GM21825 (cell line): ENCODE measurements at regions not wholly inside any gene's neighbourhood (a gene's known extent, or its start where the extent isn't known, plus 50 kb on each side); places are given as distances from the start of the nearest gene placed in this dataset.
"Not testable (repeated sequence)": the region's sequence is repeated elsewhere in the genome, so short reads cannot be mapped to it uniquely, and the experiment has no call there.

Experiments
- ATAC-seq: cut with Tn5 transposase; IDR thresholded peaks from one replicate; pipeline ENCODE4 v1.9.1; 2021; ENCODE audit warnings: mild to moderate bottlenecking, moderate library complexity; ENCODE audit not compliant: unreplicated experiment

DNA sequence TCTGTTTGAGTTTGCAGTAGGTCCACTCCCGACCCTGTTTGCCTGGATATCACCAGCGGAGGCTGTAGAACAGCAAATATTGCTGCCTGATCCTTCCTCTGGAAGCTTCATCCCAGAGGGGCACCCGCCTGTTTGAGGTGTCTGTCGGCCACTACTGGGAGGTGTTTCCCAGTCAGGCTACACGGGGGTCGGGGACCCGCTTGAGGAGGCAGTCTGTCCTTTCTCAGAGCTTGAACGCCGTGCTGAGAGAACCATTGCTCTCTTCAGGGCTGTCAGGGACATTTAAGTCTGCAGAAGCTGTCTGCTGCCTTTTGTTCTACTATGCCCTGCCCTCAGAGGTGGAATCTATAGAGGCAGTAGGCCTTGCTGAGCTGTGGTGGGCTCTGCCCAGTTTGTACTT, 422.3 kb downstream of the CCDC85A start:
- not testable (repeated sequence) for ATAC-seq

GRCh38 chr2:56613254-56613653, 429.5 kb downstream of the CCDC85A start:
- ATAC-seq, result no peak

DNA sequence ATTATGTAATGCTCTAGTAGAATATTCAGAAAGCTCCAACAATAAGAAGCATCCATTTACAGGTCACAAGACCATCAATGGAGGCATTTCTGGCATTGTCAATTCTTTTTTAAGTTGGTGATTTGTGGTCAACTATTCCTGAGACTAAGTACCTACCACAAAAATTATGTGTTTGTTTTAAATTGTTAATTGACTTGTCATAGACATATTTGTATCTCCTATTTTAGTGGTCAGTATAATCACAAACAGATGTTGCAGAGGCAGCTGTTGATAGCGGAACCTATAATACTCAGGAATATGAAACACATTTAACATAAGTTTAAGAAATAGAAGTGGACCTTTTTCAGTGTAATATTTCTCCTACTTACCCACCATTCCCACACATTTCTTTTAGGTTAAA, 430.1 kb downstream of the CCDC85A start:
- ATAC-seq, result no peak

- no peak for ATAC-seq
Observed at GRCh38 chr2:56615760-56616159, 432.0 kb downstream of the CCDC85A start.

- ATAC-seq, result no peak
Observed at GRCh38 chr2:56624181-56624580, 440.4 kb downstream of the CCDC85A start.

GRCh38 chr2:56626927-56627326, 443.1 kb downstream of the CCDC85A start:
- no peak for ATAC-seq

DNA sequence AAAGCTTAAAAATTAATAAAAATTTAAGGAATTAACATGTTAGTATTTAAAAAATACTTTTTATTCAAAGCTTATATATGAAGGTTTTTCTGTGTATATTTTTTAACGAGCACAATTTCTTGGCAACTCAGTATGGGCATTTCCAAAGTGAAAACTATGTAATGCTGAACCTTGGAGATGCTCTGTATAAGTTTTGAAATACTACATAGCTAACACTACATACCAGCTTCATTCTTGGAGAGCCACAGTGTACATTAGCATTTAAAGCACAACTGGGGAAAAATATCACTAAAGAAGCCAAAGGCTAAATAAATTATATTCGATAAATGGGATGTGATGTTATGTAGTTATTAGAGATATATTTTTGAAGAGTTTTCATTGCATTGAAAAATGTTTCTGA, 446.5 kb downstream of the CCDC85A start:
- no peak for ATAC-seq

DNA sequence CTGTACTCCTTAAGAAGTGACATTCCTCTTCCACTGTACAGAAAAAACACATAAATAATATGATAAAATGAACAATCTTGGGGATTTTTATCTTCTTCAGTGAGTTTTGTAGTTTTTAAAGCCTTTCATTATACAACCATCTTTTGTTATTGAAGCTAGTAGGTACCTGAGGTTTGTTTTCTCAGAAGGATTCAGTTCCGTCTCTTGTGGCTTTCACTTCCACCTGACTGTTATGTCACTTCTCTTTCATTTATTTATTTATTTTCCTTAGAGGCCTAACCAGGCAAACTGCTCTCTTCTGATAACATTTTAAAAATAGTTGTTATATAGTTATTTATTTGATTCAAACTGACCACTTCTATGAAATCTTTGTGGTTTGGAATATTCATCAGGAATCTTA, 464.2 kb downstream of the CCDC85A start:
- no peak for ATAC-seq

GRCh38 chr2:56648802-56649201, 465.0 kb downstream of the CCDC85A start:
- ATAC-seq, result no peak

- ATAC-seq, result no peak
Observed at GRCh38 chr2:56654936-56655335, 471.1 kb downstream of the CCDC85A start.

- no peak for ATAC-seq
Observed at GRCh38 chr2:56656826-56657225, 473.0 kb downstream of the CCDC85A start.

- ATAC-seq, result no peak
Observed at GRCh38 chr2:56666777-56667176, 483.0 kb downstream of the CCDC85A start.

- no peak for ATAC-seq
Observed at GRCh38 chr2:56671973-56672569, 488.3 kb downstream of the CCDC85A start.

DNA sequence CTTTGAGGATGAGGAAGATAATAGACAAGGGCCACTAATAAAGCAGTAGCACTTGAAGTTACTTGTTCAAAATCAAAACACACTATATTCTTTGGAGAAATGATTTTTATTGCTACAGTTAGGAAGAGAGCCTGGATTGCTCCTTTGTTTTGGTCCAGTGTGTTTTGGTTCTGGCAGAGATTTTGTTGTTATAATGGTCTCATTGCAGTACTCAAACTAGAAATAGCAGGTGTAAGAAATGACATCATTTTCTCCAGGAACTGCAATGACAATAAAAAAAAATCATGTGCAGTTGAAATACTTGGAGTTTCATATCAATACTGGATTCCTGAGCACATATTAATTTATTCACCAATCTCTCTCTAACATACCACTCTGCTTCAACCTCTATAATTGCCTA, 490.3 kb downstream of the CCDC85A start:
- ATAC-seq, result no peak

DNA sequence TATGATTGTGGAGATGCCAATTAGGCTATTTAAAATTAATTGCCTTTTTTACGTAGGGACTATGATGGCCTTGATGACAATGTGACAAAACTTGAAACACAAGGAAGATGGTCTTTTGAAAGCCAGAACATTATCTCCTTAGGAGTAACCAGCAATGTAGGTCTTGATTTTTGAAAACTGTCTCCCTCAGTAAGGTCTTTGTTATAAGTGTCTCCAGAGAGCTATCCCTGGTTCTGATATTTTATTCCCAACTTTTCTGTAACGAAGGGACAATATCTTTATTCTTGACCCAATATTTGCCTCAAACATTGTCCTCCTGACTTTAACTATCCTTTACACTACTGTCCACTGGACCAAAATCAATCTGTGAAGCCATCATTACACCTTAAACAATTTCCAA, 493.2 kb downstream of the CCDC85A start:
- no peak for ATAC-seq

DNA sequence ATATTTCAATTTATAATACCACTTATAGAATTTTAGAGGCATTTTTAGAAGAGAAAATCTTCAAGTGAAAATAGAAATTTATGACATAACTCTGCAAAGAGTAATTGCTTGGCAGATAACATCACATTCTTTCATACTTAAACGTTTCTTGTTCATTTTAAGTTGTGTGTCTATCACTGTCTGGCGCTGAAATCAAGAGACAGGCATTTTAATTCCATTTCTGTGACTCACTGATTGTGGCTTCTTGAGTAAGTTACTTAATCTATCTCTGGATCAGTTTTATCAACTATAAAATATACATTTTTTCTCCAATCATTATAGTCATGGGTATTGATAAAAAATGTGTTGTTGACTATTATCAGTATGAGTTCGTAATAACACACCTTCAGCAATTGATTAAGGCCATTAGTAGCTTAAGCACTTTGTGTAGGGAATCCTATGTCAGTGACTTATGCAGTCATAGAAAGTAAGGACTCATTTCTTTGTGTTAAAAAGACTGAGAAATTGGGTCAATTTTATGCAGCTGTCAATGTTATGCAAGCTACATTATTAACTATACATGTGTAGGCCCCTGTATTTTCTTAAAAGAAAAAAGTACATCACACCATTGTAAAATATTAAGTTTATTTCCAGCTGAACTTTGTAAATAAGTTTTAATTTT, 497.3 kb downstream of the CCDC85A start:
- no peak for ATAC-seq

- no peak for ATAC-seq
Observed at GRCh38 chr2:56681659-56682396, 498.0 kb downstream of the CCDC85A start.

DNA sequence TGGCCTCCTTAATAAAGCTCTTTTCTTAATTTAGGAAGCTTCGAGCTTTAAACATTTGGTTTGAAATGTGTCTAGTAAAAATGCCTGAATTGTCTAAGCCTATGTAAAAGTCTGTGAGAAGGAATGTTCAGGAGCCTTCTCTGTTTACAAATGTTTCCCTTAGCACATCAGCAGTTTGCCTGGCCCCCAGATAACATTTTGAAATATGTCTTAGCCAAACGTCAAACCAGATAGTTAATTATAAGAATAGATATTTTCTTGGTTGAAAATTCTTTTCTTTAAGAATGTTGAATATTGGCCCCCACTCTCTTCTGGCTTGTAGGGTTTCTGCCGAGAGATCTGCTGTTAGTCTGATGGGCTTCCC, 498.6 kb downstream of the CCDC85A start:
- no peak for ATAC-seq

GRCh38 chr2:56684327-56684726, 500.5 kb downstream of the CCDC85A start:
- no peak for ATAC-seq

GRCh38 chr2:56685205-56685604, 501.4 kb downstream of the CCDC85A start:
- ATAC-seq, result no peak

- ATAC-seq, result no peak
Observed at GRCh38 chr2:56687169-56687568, 503.4 kb downstream of the CCDC85A start.

DNA sequence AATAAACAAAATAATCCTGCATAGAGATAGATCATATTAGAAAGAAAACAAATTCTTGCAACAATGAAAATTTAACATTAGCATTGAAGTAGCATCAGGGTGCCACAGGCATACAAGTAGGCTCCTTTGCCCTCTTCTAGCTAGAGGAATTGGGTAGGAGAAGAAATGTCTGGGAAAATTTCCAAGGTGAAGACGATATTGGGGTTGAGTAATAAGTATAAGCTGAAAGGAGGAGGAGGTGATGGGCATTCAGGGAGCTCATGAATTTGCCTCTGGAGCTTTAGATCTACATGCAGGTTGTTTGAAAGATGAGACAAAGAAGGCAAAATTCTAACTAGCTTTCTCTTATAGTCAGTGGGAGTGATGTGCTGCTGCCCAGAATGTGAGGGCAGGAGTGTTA, 504.9 kb downstream of the CCDC85A start:
- ATAC-seq, result no peak
